ENCODE measurements at regions not wholly inside any gene's neighbourhood (a gene's known extent, or its start where the extent isn't known, plus 50 kb on each side); places are given as distances from the start of the nearest gene placed in this dataset.

GRCh38 chr21:24995216-24995615 is 612.1 kb downstream of the MRPL39 start:
- H3K79me2 ChIP-seq (ENCODE audit: control insufficient read depth, insufficient read depth, low read length, poor library complexity) = no peaks in the 10 kb centered on the region
- H2AFZ ChIP-seq (ENCODE audit: insufficient read depth, low read length, poor library complexity) = no peak overlapping the region
- WGBS (ENCODE audit: extremely low coverage, insufficient coverage, insufficient read length) = no CpG with 5 or more reads among the region's 3 CpGs
- H2BK12ac ChIP-seq (ENCODE audit: low read length) = no peak overlapping the region
- no peak overlapping the region for H4K91ac ChIP-seq (ENCODE audit: low read depth, low read length)
- H3K27ac ChIP-seq (ENCODE audit: low read depth, low read length) = no peak overlapping the region
- no peak overlapping the region for H3K4ac ChIP-seq (ENCODE audit: low read depth, low read length)
- H3K4me2 ChIP-seq (ENCODE audit: low read length) = no peak overlapping the region
- H3K23ac ChIP-seq (ENCODE audit: low read length) = no peak overlapping the region
- no peak overlapping the region for H3K4me3 ChIP-seq (ENCODE audit: low read depth, low read length)
- no peaks in the 10 kb centered on the region for H3K79me1 ChIP-seq (ENCODE audit: low read length)
- H2BK5ac ChIP-seq (ENCODE audit: low read depth, low read length, poor library complexity) = no peak overlapping the region
- no peak overlapping the region for H4K12ac ChIP-seq (ENCODE audit: low read depth, low read length)
- no peak overlapping the region for H2BK120ac ChIP-seq (ENCODE audit: insufficient read depth, low read length, poor library complexity)
- H3K9ac ChIP-seq (ENCODE audit: low read length) = no peak overlapping the region
- H3K4me1 ChIP-seq (ENCODE audit: control insufficient read depth in 1 of 2, insufficient read depth in 2 of 2, low read length in 2 of 2) = no peaks in the 10 kb centered on the region
- H3K9me3 ChIP-seq (ENCODE audit: insufficient read depth, low read depth, low read length) = no peaks in the 10 kb centered on the region
- no peaks in the 10 kb centered on the region for H3K27me3 ChIP-seq (ENCODE audit: insufficient read depth, low read length)
- no peak overlapping the region for H4K8ac ChIP-seq (ENCODE audit: low read depth, low read length)
- no peak overlapping the region for H3K18ac ChIP-seq (ENCODE audit: low read length)
- no peak overlapping the region for H3K14ac ChIP-seq (ENCODE audit: low read length)
- H2AK5ac ChIP-seq (ENCODE audit: low read length) = no peak overlapping the region
- H3K36me3 ChIP-seq (ENCODE audit: control insufficient read depth in 1 of 2, insufficient read depth in 2 of 2, low read length in 2 of 2) = no peaks in the 10 kb centered on the region
- no peak for DNase-seq

- no peak for DNase-seq
- Histone ChIP-seq H2AFZ (ENCODE audit: insufficient read depth, low read length, poor library complexity) (no peak overlapping the region), H4K12ac (ENCODE audit: low read depth, low read length) (no peak overlapping the region), H3K18ac (ENCODE audit: low read length) (no peak overlapping the region), H3K79me2 (ENCODE audit: control insufficient read depth, insufficient read depth, low read length, poor library complexity) (no peaks in the 10 kb centered on the region), H3K4me1 (ENCODE audit: control insufficient read depth in 1 of 2, insufficient read depth in 2 of 2, low read length in 2 of 2) (no peaks in the 10 kb centered on the region), H3K79me1 (ENCODE audit: low read length) (no peaks in the 10 kb centered on the region), H3K9me3 (ENCODE audit: insufficient read depth, low read depth, low read length) (no peaks in the 10 kb centered on the region), H3K23ac (ENCODE audit: low read length) (no peak overlapping the region), H2BK12ac (ENCODE audit: low read length) (no peak overlapping the region), H2BK120ac (ENCODE audit: insufficient read depth, low read length, poor library complexity) (no peak overlapping the region), H3K36me3 (ENCODE audit: control insufficient read depth in 1 of 2, insufficient read depth in 2 of 2, low read length in 2 of 2) (no peaks in the 10 kb centered on the region), H3K9ac (ENCODE audit: low read length) (no peak overlapping the region), H4K91ac (ENCODE audit: low read depth, low read length) (no peak overlapping the region), H2AK5ac (ENCODE audit: low read length) (no peak overlapping the region), H2BK5ac (ENCODE audit: low read depth, low read length, poor library complexity) (no peak overlapping the region), H3K4me3 (ENCODE audit: low read depth, low read length) (no peak overlapping the region), H3K27me3 (ENCODE audit: insufficient read depth, low read length) (no peaks in the 10 kb centered on the region), H4K8ac (ENCODE audit: low read depth, low read length) (no peak overlapping the region), H3K14ac (ENCODE audit: low read length) (no peak overlapping the region), H3K4me2 (ENCODE audit: low read length) (no peak overlapping the region), H3K4ac (ENCODE audit: low read depth, low read length) (no peak overlapping the region), H3K27ac (ENCODE audit: low read depth, low read length) (no peak overlapping the region)
- no CpG with 5 or more reads among the region's 4 CpGs for WGBS (ENCODE audit: extremely low coverage, insufficient coverage, insufficient read length)
Measured at GRCh38 chr21:24994717-24995116, 612.6 kb downstream of the MRPL39 start.

- Histone ChIP-seq H4K8ac (ENCODE audit: low read depth, low read length) (no peak overlapping the region), H2AFZ (ENCODE audit: insufficient read depth, low read length, poor library complexity) (no peak overlapping the region), H3K27ac (ENCODE audit: low read depth, low read length) (no peak overlapping the region), H2BK12ac (ENCODE audit: low read length) (no peak overlapping the region), H4K12ac (ENCODE audit: low read depth, low read length) (no peak overlapping the region), H3K9me3 (ENCODE audit: insufficient read depth, low read depth, low read length) (no peaks in the 10 kb centered on the region), H2AK5ac (ENCODE audit: low read length) (no peak overlapping the region), H3K14ac (ENCODE audit: low read length) (no peak overlapping the region), H4K91ac (ENCODE audit: low read depth, low read length) (no peak overlapping the region), H3K79me2 (ENCODE audit: control insufficient read depth, insufficient read depth, low read length, poor library complexity) (no peaks in the 10 kb centered on the region), H3K27me3 (ENCODE audit: insufficient read depth, low read length) (no peaks in the 10 kb centered on the region), H3K36me3 (ENCODE audit: control insufficient read depth in 1 of 2, insufficient read depth in 2 of 2, low read length in 2 of 2) (no peaks in the 10 kb centered on the region), H3K23ac (ENCODE audit: low read length) (no peak overlapping the region), H2BK120ac (ENCODE audit: insufficient read depth, low read length, poor library complexity) (no peak overlapping the region), H3K79me1 (ENCODE audit: low read length) (no peaks in the 10 kb centered on the region), H3K4me2 (ENCODE audit: low read length) (no peak overlapping the region), H2BK5ac (ENCODE audit: low read depth, low read length, poor library complexity) (no peak overlapping the region), H3K4ac (ENCODE audit: low read depth, low read length) (no peak overlapping the region), H3K9ac (ENCODE audit: low read length) (no peak overlapping the region), H3K4me1 (ENCODE audit: control insufficient read depth in 1 of 2, insufficient read depth in 2 of 2, low read length in 2 of 2) (no peaks in the 10 kb centered on the region), H3K4me3 (ENCODE audit: low read depth, low read length) (no peak overlapping the region), H3K18ac (ENCODE audit: low read length) (no peak overlapping the region)
- no peak for DNase-seq
Measured at GRCh38 chr21:24989516-24989915, 617.8 kb downstream of the MRPL39 start.

GRCh38 chr21:24988941-24989340 is 618.3 kb downstream of the MRPL39 start:
- 100% methylated on average over 4 of the region's 8 CpGs for WGBS (ENCODE audit: extremely low coverage, insufficient coverage, insufficient read length)
- no peak overlapping the region for H2AK5ac ChIP-seq (ENCODE audit: low read length)

More at GRCh38 chr21:24988941-24989340, 618.3 kb downstream of the MRPL39 start:
- H3K36me3 ChIP-seq (ENCODE audit: control insufficient read depth in 1 of 2, insufficient read depth in 2 of 2, low read length in 2 of 2) = no peaks in the 10 kb centered on the region
- no peak overlapping the region for H2BK120ac ChIP-seq (ENCODE audit: insufficient read depth, low read length, poor library complexity)
- no peak overlapping the region for H3K4ac ChIP-seq (ENCODE audit: low read depth, low read length)
- H3K4me1 ChIP-seq (ENCODE audit: control insufficient read depth in 1 of 2, insufficient read depth in 2 of 2, low read length in 2 of 2) = no peaks in the 10 kb centered on the region
- no peaks in the 10 kb centered on the region for H3K79me1 ChIP-seq (ENCODE audit: low read length)
- no peak overlapping the region for H2BK12ac ChIP-seq (ENCODE audit: low read length)
- no peak overlapping the region for H3K27ac ChIP-seq (ENCODE audit: low read depth, low read length)
- H3K4me2 ChIP-seq (ENCODE audit: low read length) = no peak overlapping the region
- H4K91ac ChIP-seq (ENCODE audit: low read depth, low read length) = no peak overlapping the region
- DNase-seq = no peak
- no peak overlapping the region for H4K8ac ChIP-seq (ENCODE audit: low read depth, low read length)
- no peak overlapping the region for H2AFZ ChIP-seq (ENCODE audit: insufficient read depth, low read length, poor library complexity)
- H3K9me3 ChIP-seq (ENCODE audit: insufficient read depth, low read depth, low read length) = no peaks in the 10 kb centered on the region
- no peaks in the 10 kb centered on the region for H3K79me2 ChIP-seq (ENCODE audit: control insufficient read depth, insufficient read depth, low read length, poor library complexity)
- H4K12ac ChIP-seq (ENCODE audit: low read depth, low read length) = peak overlapping the region; percentile 70
- H3K18ac ChIP-seq (ENCODE audit: low read length) = no peak overlapping the region
- no peak overlapping the region for H3K4me3 ChIP-seq (ENCODE audit: low read depth, low read length)
- H3K23ac ChIP-seq (ENCODE audit: low read length) = no peak overlapping the region
- no peaks in the 10 kb centered on the region for H3K27me3 ChIP-seq (ENCODE audit: insufficient read depth, low read length)
- H2BK5ac ChIP-seq (ENCODE audit: low read depth, low read length, poor library complexity) = no peak overlapping the region
- no peak overlapping the region for H3K9ac ChIP-seq (ENCODE audit: low read length)
- H3K14ac ChIP-seq (ENCODE audit: low read length) = no peak overlapping the region
